ENCODE measurements at regions not wholly inside any gene's neighbourhood (a gene's known extent, or its start where the extent isn't known, plus 50 kb on each side); places are given as distances from the start of the nearest gene placed in this dataset.
A peak's percentile ranks its signal among the peaks of the same experiment; 100 is the strongest.
"Not testable (repeated sequence)": the region's sequence is repeated elsewhere in the genome, so short reads cannot be mapped to it uniquely, and the experiment has no call there.

GRCh38 chr1:213606252-213606820 lies 381.4 kb upstream of the PROX1 start:
- no peaks in the 10 kb centered on the region for H3K36me3 Mint-ChIP-seq (ENCODE audit: insufficient read depth in 2 of 2)
- DNase-seq = no peak
- H3K4me3 Mint-ChIP-seq = no peak overlapping the region
- H3K4me1 Mint-ChIP-seq (ENCODE audit: low read depth) = no peaks in the 10 kb centered on the region
- H3K27me3 Mint-ChIP-seq (ENCODE audit: low read depth) = no peaks in the 10 kb centered on the region
- H3K9me3 Mint-ChIP-seq = no peaks in the 10 kb centered on the region
- no peak overlapping the region for H3K27ac Mint-ChIP-seq
- ATAC-seq (replicated peaks in 1 of 2) = no peak

- peaks cover 18% of the 10 kb centered on the region for H3K27me3 Mint-ChIP-seq (ENCODE audit: low read depth)
- no peaks in the 10 kb centered on the region for H3K9me3 Mint-ChIP-seq
- H3K27ac Mint-ChIP-seq = no peak overlapping the region
- ATAC-seq (replicated peaks in 1 of 2) = no peak
- no peak for DNase-seq
- no peaks in the 10 kb centered on the region for H3K36me3 Mint-ChIP-seq (ENCODE audit: insufficient read depth in 2 of 2)
- no peaks in the 10 kb centered on the region for H3K4me1 Mint-ChIP-seq (ENCODE audit: low read depth)
- H3K4me3 Mint-ChIP-seq = no peak overlapping the region
These were observed 374.2 kb upstream of the PROX1 start for GRCh38 chr1:213613549-213613948.

GRCh38 chr1:213615226-213615916 lies 372.4 kb upstream of the PROX1 start:
- H3K4me3 Mint-ChIP-seq = no peak overlapping the region
- no peak for ATAC-seq (replicated peaks in 1 of 2)
- peaks cover 18% of the 10 kb centered on the region for H3K27me3 Mint-ChIP-seq (ENCODE audit: low read depth)
- H3K27ac Mint-ChIP-seq = no peak overlapping the region
- H3K36me3 Mint-ChIP-seq (ENCODE audit: insufficient read depth in 2 of 2) = no peaks in the 10 kb centered on the region
- no peaks in the 10 kb centered on the region for H3K4me1 Mint-ChIP-seq (ENCODE audit: low read depth)
- no peak for DNase-seq
- no peaks in the 10 kb centered on the region for H3K9me3 Mint-ChIP-seq

GRCh38 chr1:213617133-213617532 lies 370.6 kb upstream of the PROX1 start:
- Mint-ChIP-seq H3K27me3 (ENCODE audit: low read depth) (peaks cover 18% of the 10 kb centered on the region), H3K4me1 (ENCODE audit: low read depth) (no peaks in the 10 kb centered on the region), H3K9me3 (no peaks in the 10 kb centered on the region), H3K36me3 (ENCODE audit: insufficient read depth in 2 of 2) (no peaks in the 10 kb centered on the region), H3K27ac (no peak overlapping the region), H3K4me3 (no peak overlapping the region)
- no peak for ATAC-seq (replicated peaks in 1 of 2)
- DNase-seq = no peak

- H3K36me3 Mint-ChIP-seq (ENCODE audit: insufficient read depth in 2 of 2) = no peaks in the 10 kb centered on the region
- no peaks in the 10 kb centered on the region for H3K9me3 Mint-ChIP-seq
- no peak overlapping the region for H3K27ac Mint-ChIP-seq
These were observed 369.7 kb upstream of the PROX1 start for GRCh38 chr1:213618094-213618493.

GRCh38 chr1:213619026-213619425 lies 368.7 kb upstream of the PROX1 start:
- ATAC-seq (replicated peaks in 1 of 2) (no peak), DNase-seq (no peak)
- no peak overlapping the region for H3K4me3 Mint-ChIP-seq
- H3K27ac Mint-ChIP-seq = no peak overlapping the region
- H3K4me1 Mint-ChIP-seq (ENCODE audit: low read depth) = peaks cover 9% of the 10 kb centered on the region
- peaks cover 27% of the 10 kb centered on the region for H3K27me3 Mint-ChIP-seq (ENCODE audit: low read depth)
- H3K9me3 Mint-ChIP-seq = no peaks in the 10 kb centered on the region
- H3K36me3 Mint-ChIP-seq (ENCODE audit: insufficient read depth in 2 of 2) = no peaks in the 10 kb centered on the region

More at GRCh38 chr1:213618094-213618493, 369.7 kb upstream of the PROX1 start:
- no peak overlapping the region for H3K4me3 Mint-ChIP-seq
- H3K27me3 Mint-ChIP-seq (ENCODE audit: low read depth) = peaks cover 18% of the 10 kb centered on the region
- peaks cover 6% of the 10 kb centered on the region for H3K4me1 Mint-ChIP-seq (ENCODE audit: low read depth)
- no peak for ATAC-seq (replicated peaks in 1 of 2)
- no peak for DNase-seq

- H3K4me3 Mint-ChIP-seq = no peak overlapping the region
- peaks cover 16% of the 10 kb centered on the region for H3K27me3 Mint-ChIP-seq (ENCODE audit: low read depth)
- H3K36me3 Mint-ChIP-seq (ENCODE audit: insufficient read depth in 2 of 2) = no peaks in the 10 kb centered on the region
- peaks cover 9% of the 10 kb centered on the region for H3K4me1 Mint-ChIP-seq (ENCODE audit: low read depth)
- DNase-seq = no peak
- no peak overlapping the region for H3K27ac Mint-ChIP-seq
- H3K9me3 Mint-ChIP-seq = no peaks in the 10 kb centered on the region
- no peak for ATAC-seq (replicated peaks in 1 of 2)
These were observed 366.7 kb upstream of the PROX1 start for GRCh38 chr1:213621077-213621476.

- peaks cover 13% of the 10 kb centered on the region for H3K27me3 Mint-ChIP-seq (ENCODE audit: low read depth)
- peak overlapping the region; percentile 20 to 49 for H3K4me3 Mint-ChIP-seq
- ATAC-seq (replicated peaks in 1 of 2) (peak; percentile 81 to 84), DNase-seq (peak; percentile 29 to 37)
- H3K9me3 Mint-ChIP-seq = peaks cover 2% of the 10 kb centered on the region in 2 donors
- H3K4me1 Mint-ChIP-seq (ENCODE audit: low read depth) = peaks cover 9% of the 10 kb centered on the region
- peaks cover 0 to 3% of the 10 kb centered on the region in 2 donors for H3K36me3 Mint-ChIP-seq (ENCODE audit: insufficient read depth in 2 of 2)
- H3K27ac Mint-ChIP-seq = no peak overlapping the region
These were observed 365.3 kb upstream of the PROX1 start for GRCh38 chr1:213622365-213623063.

- Mint-ChIP-seq H3K36me3 (ENCODE audit: insufficient read depth in 2 of 2) (peaks cover 0 to 3% of the 10 kb centered on the region in 2 donors), H3K4me1 (ENCODE audit: low read depth) (peaks cover 9% of the 10 kb centered on the region), H3K9me3 (peaks cover 2% of the 10 kb centered on the region in 2 donors), H3K27me3 (ENCODE audit: low read depth) (peaks cover 13% of the 10 kb centered on the region), H3K27ac (no peak overlapping the region), H3K4me3 (peak overlapping the region in 1 of 2 donors; percentile 49)
- DNase-seq (no peak), ATAC-seq (replicated peaks in 1 of 2) (peak; percentile 65 to 68)
These were observed 364.6 kb upstream of the PROX1 start for GRCh38 chr1:213623064-213623581.

GRCh38 chr1:213623862-213624261 lies 363.9 kb upstream of the PROX1 start:
- Mint-ChIP-seq H3K4me3 (no peak overlapping the region), H3K36me3 (ENCODE audit: insufficient read depth in 2 of 2) (peaks cover 0 to 3% of the 10 kb centered on the region in 2 donors), H3K4me1 (ENCODE audit: low read depth) (peaks cover 9% of the 10 kb centered on the region), H3K27ac (no peak overlapping the region), H3K9me3 (peaks cover 2 to 3% of the 10 kb centered on the region in 2 donors), H3K27me3 (ENCODE audit: low read depth) (peaks cover 13% of the 10 kb centered on the region)
- no peak for DNase-seq
- no peak for ATAC-seq (replicated peaks in 1 of 2)

GRCh38 chr1:213636778-213637177 lies 351.0 kb upstream of the PROX1 start:
- H3K4me3 Mint-ChIP-seq; DNase-seq; H3K27ac Mint-ChIP-seq; H3K27me3 Mint-ChIP-seq (ENCODE audit: low read depth); H3K36me3 Mint-ChIP-seq (ENCODE audit: insufficient read depth in 2 of 2); ATAC-seq (replicated peaks in 1 of 2); H3K4me1 Mint-ChIP-seq (ENCODE audit: low read depth): not testable (repeated sequence)
- H3K9me3 Mint-ChIP-seq = peaks cover 3 to 12% of the 10 kb centered on the region in 2 donors

GRCh38 chr1:213641312-213641711 lies 346.5 kb upstream of the PROX1 start:
- ATAC-seq (replicated peaks in 1 of 2) (no peak), DNase-seq (no peak)
- Mint-ChIP-seq H3K4me1 (ENCODE audit: low read depth) (no peaks in the 10 kb centered on the region), H3K36me3 (ENCODE audit: insufficient read depth in 2 of 2) (no peaks in the 10 kb centered on the region), H3K9me3 (peaks cover 0 to 2% of the 10 kb centered on the region in 2 donors), H3K4me3 (no peak overlapping the region), H3K27ac (no peak overlapping the region), H3K27me3 (ENCODE audit: low read depth) (no peaks in the 10 kb centered on the region)

GRCh38 chr1:213643360-213643759 lies 344.4 kb upstream of the PROX1 start:
- Mint-ChIP-seq H3K4me3 (no peak overlapping the region), H3K27me3 (ENCODE audit: low read depth) (no peaks in the 10 kb centered on the region), H3K9me3 (peaks cover 0 to 2% of the 10 kb centered on the region in 2 donors), H3K27ac (no peak overlapping the region), H3K36me3 (ENCODE audit: insufficient read depth in 2 of 2) (no peaks in the 10 kb centered on the region), H3K4me1 (ENCODE audit: low read depth) (no peaks in the 10 kb centered on the region)
- ATAC-seq (replicated peaks in 1 of 2) (no peak), DNase-seq (no peak)

Measured in activated T-cell treated with anti-CD3 and anti-CD28 coated beads, Interleukin-2, amount 50 U/mL, for 72 hours (primary cell).